Neural cell (in vitro differentiated cells): ENCODE measurements at regions not wholly inside any gene's neighbourhood (a gene's known extent, or its start where the extent isn't known, plus 50 kb on each side); places are given as distances from the start of the nearest gene placed in this dataset.

Experiments used
- H2AFZ ChIP-seq: fragments of 200-600, 300-800 bp; sonication (generic), shearing (Covaris generic); 2 replicates; pipeline ENCODE4 v1.6.0; 2014; ENCODE audit warnings: low read depth, mild to moderate bottlenecking, antibody characterized with exemption, low read length, moderate library complexity
- H3F3A ChIP-seq: fragments of 200-600 bp; shearing (Covaris generic); 2 replicates; pipeline ENCODE4 v1.6.1; 2016; ENCODE audit warnings: mild to moderate bottlenecking, moderate library complexity, mixed read lengths, antibody characterized with exemption, low read length; ENCODE audit not compliant: insufficient read depth, poor library complexity, severe bottlenecking
- H3K27ac ChIP-seq: fragments of 200-600, 300-800 bp; sonication (generic), shearing (Covaris generic); 2 replicates; pipeline ENCODE4 v1.5.1; 2014; ENCODE audit warnings: mild to moderate bottlenecking, low read length, moderate library complexity
- H3K27me3 ChIP-seq: fragments of 300-800, 200-600 bp; sonication (generic), shearing (Covaris generic); 2 replicates; pipeline ENCODE4 v1.6.0; 2014; ENCODE audit warnings: mild to moderate bottlenecking, low read depth, low read length, moderate library complexity; ENCODE audit not compliant: insufficient read depth
- H3K36me3 ChIP-seq: fragments of 300-800, 200-600 bp; sonication (generic), shearing (Covaris generic); 2 replicates; pipeline ENCODE4 v1.5.1; 2014; ENCODE audit warnings: mild to moderate bottlenecking, antibody characterized with exemption, low read length, moderate library complexity; ENCODE audit not compliant: insufficient read depth
- H3K4me2 ChIP-seq: fragments of 300-800, 200-600 bp; sonication (generic), shearing (Covaris generic); 2 replicates; pipeline ENCODE4 v1.6.0; 2014; ENCODE audit warnings: mild to moderate bottlenecking, low read length
- H3K4me3 ChIP-seq: fragments of 300-800, 200-600 bp; sonication (generic), shearing (Covaris generic); 2 replicates; pipeline ENCODE4 v1.5.1; 2014; ENCODE audit warnings: mild to moderate bottlenecking, low read length, moderate library complexity
- H3K79me2 ChIP-seq: fragments of 200-600 bp; shearing (Covaris generic); replicated peaks from 2 replicates; pipeline ENCODE4 v1.6.0; 2014; ENCODE audit warnings: mild to moderate bottlenecking, low read length, moderate library complexity; ENCODE audit not compliant: insufficient read depth
- H3K9ac ChIP-seq: fragments of 300-800, 200-600 bp; sonication (generic), shearing (Covaris generic); 2 replicates; pipeline ENCODE4 v1.6.1; 2016; ENCODE audit warnings: mild to moderate bottlenecking, low read length, mixed read lengths
- H3K9me2 ChIP-seq: fragments of 200-600 bp; shearing (Covaris generic); 2 replicates; pipeline ENCODE4 v1.6.1; 2016; ENCODE audit warnings: mild to moderate bottlenecking, low read length, mixed read lengths; ENCODE audit not compliant: insufficient read depth
- H3K9me3 ChIP-seq: fragments of 200-600, 300-800 bp; sonication (generic), shearing (Covaris generic); 2 replicates; pipeline ENCODE4 v1.6.1; 2016; ENCODE audit warnings: mild to moderate bottlenecking, mixed run types, low read length, moderate library complexity, mixed read lengths
- H4K20me1 ChIP-seq: fragments of 200-600 bp; shearing (Covaris generic); 2 replicates; pipeline ENCODE4 v1.6.1; 2016; ENCODE audit warnings: mild to moderate bottlenecking, mixed run types; ENCODE audit not compliant: insufficient read depth
- CTCF ChIP-seq: fragments of 450-650 bp; IDR thresholded peaks from 2 replicates; pipeline ENCODE4 v1.5.1; 2014; ENCODE audit warnings: antibody characterized with exemption, mild to moderate bottlenecking, moderate library complexity; ENCODE audit not compliant: poor library complexity, severe bottlenecking
- EP300 ChIP-seq: fragments of 450-650 bp; conservative IDR thresholded peaks from 2 replicates; pipeline ENCODE4 v1.6.1; 2014; ENCODE audit warnings: antibody characterized with exemption, mild to moderate bottlenecking, moderate library complexity; ENCODE audit not compliant: poor library complexity, severe bottlenecking
- EZH2 ChIP-seq: fragments of 200-600, 300-800 bp; shearing (Covaris generic), sonication (generic); IDR thresholded peaks from 2 replicates; pipeline ENCODE4 v1.6.1; 2014; ENCODE audit warnings: antibody characterized with exemption, low read length, borderline replicate concordance, mild to moderate bottlenecking; ENCODE audit not compliant: insufficient read depth, poor library complexity, severe bottlenecking
- MXI1 ChIP-seq: fragments of 450-650 bp; conservative IDR thresholded peaks from 2 replicates; pipeline ENCODE4 v1.6.1; 2014; ENCODE audit warnings: antibody characterized with exemption, mild to moderate bottlenecking; ENCODE audit not compliant: poor library complexity, severe bottlenecking
- POLR2AphosphoS5 ChIP-seq: IDR thresholded peaks from 2 replicates; pipeline ENCODE4 v1.6.1; 2012
- RAD21 ChIP-seq: fragments of 450-650 bp; conservative IDR thresholded peaks from 2 replicates; pipeline ENCODE4 v1.6.1; 2014; ENCODE audit warnings: antibody characterized with exemption, mild to moderate bottlenecking, moderate library complexity
- REST ChIP-seq: IDR thresholded peaks from 2 replicates; pipeline ENCODE4 v1.6.1; 2012; ENCODE audit warnings: borderline replicate concordance
- SMC3 ChIP-seq: fragments of 450-650 bp; conservative IDR thresholded peaks from 2 replicates; pipeline ENCODE4 v1.6.1; 2014; ENCODE audit warnings: antibody characterized with exemption, mild to moderate bottlenecking, moderate library complexity; ENCODE audit not compliant: poor library complexity
- TAF1 ChIP-seq: IDR thresholded peaks from 2 replicates; pipeline ENCODE4 v1.6.1; 2012; ENCODE audit warnings: low read depth

- Histone ChIP-seq H3F3A (no peaks in the 10 kb centered on the region), H3K4me3 (no peak overlapping the region), H3K27me3 (no peaks in the 10 kb centered on the region), H3K79me2 (no peaks in the 10 kb centered on the region), H3K9me2 (no peaks in the 10 kb centered on the region), H4K20me1 (no peaks in the 10 kb centered on the region), H3K9me3 (no peaks in the 10 kb centered on the region), H3K4me2 (no peak overlapping the region), H2AFZ (no peak overlapping the region), H3K27ac (no peak overlapping the region), H3K36me3 (no peaks in the 10 kb centered on the region), H3K9ac (no peak overlapping the region)
- TF ChIP-seq REST (no peak), MXI1 (no peak), CTCF (no peak), EP300 (no peak), SMC3 (no peak), EZH2 (no peak), TAF1 (no peak), POLR2AphosphoS5 (no peak), RAD21 (no peak)
These were observed 381.8 kb downstream of the MLLT3 start for GRCh38 chr9:20240498-20240897.

GRCh38 chr9:20238921-20239320, 383.4 kb downstream of the MLLT3 start:
- TF ChIP-seq EP300 (no peak), SMC3 (no peak), TAF1 (no peak), CTCF (no peak), EZH2 (no peak), REST (no peak), MXI1 (no peak)

More at GRCh38 chr9:20238921-20239320, 383.4 kb downstream of the MLLT3 start:
- Histone ChIP-seq H3F3A (no peaks in the 10 kb centered on the region), H3K4me2 (no peak overlapping the region), H2AFZ (no peak overlapping the region), H3K4me3 (no peak overlapping the region), H3K27me3 (no peaks in the 10 kb centered on the region), H3K79me2 (no peaks in the 10 kb centered on the region), H3K9me2 (no peaks in the 10 kb centered on the region), H3K9ac (no peak overlapping the region), H4K20me1 (no peaks in the 10 kb centered on the region), H3K36me3 (no peaks in the 10 kb centered on the region), H3K9me3 (no peaks in the 10 kb centered on the region), H3K27ac (no peak overlapping the region)
